Endothelial cell of umbilical vein (primary cell): ENCODE measurements at regions not wholly inside any gene's neighbourhood (a gene's known extent, or its start where the extent isn't known, plus 50 kb on each side); places are given as distances from the start of the nearest gene placed in this dataset.

ENCODE experiments used
- CTCF ChIP-seq, 2 donors: IDR thresholded peaks; 1 replicate in 1 of 2; 2 replicates in 1 of 2; pipeline ENCODE4 v1.5.1; 2011; ENCODE audit warnings: low read length in 2 of 2, mild to moderate bottlenecking in 2 of 2, moderate library complexity in 2 of 2, control low read depth in 1 of 2, inconsistent platforms in 1 of 2, low read depth in 1 of 2; ENCODE audit not compliant: insufficient read depth in 1 of 2; ENCODE audit errors: extremely low read depth in 1 of 2
- EZH2 ChIP-seq: IDR thresholded peaks from 2 replicates; pipeline ENCODE4 v1.6.1; 2012; ENCODE audit warnings: borderline replicate concordance, low read depth, mild to moderate bottlenecking, moderate library complexity, low read length, inconsistent platforms; ENCODE audit not compliant: severe bottlenecking
- FOS ChIP-seq: IDR thresholded peaks from 2 replicates; pipeline ENCODE4 v1.6.1; 2011; ENCODE audit warnings: mild to moderate bottlenecking, low read length, moderate library complexity, borderline replicate concordance; ENCODE audit not compliant: insufficient read depth
- GATA2 ChIP-seq: IDR thresholded peaks from 2 replicates; pipeline ENCODE4 v1.7.0; 2011; ENCODE audit warnings: low read depth, mild to moderate bottlenecking, moderate library complexity, mixed read lengths, low read length; ENCODE audit not compliant: insufficient read length, insufficient read depth
- JUN ChIP-seq: IDR thresholded peaks from 2 replicates; pipeline ENCODE4 v1.6.1; 2011; ENCODE audit warnings: borderline replicate concordance, low read depth; ENCODE audit not compliant: insufficient read length, insufficient read depth
- MAX ChIP-seq: IDR thresholded peaks from 2 replicates; pipeline ENCODE4 v1.6.1; 2011; ENCODE audit not compliant: insufficient read depth, insufficient read length
- MYC ChIP-seq: IDR thresholded peaks from one replicate; pipeline ENCODE4 v1.6.1; 2011; ENCODE audit warnings: mild to moderate bottlenecking, low read depth, low read length
- POLR2A ChIP-seq: IDR thresholded peaks from 2 replicates; pipeline ENCODE4 v1.6.1; 2012; ENCODE audit warnings: low read depth, mild to moderate bottlenecking, control low read depth, low read length
- POLR2AphosphoS5 ChIP-seq: IDR thresholded peaks from 2 replicates; pipeline ENCODE4 v1.6.1; 2012; ENCODE audit warnings: low read depth, mild to moderate bottlenecking, control low read depth, low read length, moderate library complexity; ENCODE audit not compliant: insufficient read depth

GRCh38 chr4:153873741-153874140 is 84.9 kb upstream of the SFRP2 start:
- TF ChIP-seq CTCF (IDR thresholded peaks at IDR 0.05; ENCODE audit: extremely low read depth in 1 of 2, insufficient read depth in 1 of 2, low read depth in 1 of 2, low read length in 2 of 2) (no peak), MAX (no peak), MYC (no peak), POLR2A (no peak), FOS (no peak), EZH2 (no peak), POLR2AphosphoS5 (no peak), GATA2 (no peak), JUN (no peak)
